MM.1S (cell line): ENCODE measurements at regions not wholly inside any gene's neighbourhood (a gene's known extent, or its start where the extent isn't known, plus 50 kb on each side); places are given as distances from the start of the nearest gene placed in this dataset.

Source experiments
- CTCF ChIP-seq: fragments of 300-600 bp; sonication (generic); IDR thresholded peaks from 2 replicates; pipeline ENCODE4 v1.5.1; 2016; ENCODE audit warnings: antibody characterized with exemption, low read length, mixed read lengths
- EZH2 ChIP-seq: fragments of 300-600 bp; sonication (generic); optimal IDR thresholded peaks from 2 replicates; pipeline ENCODE3; 2017; ENCODE audit warnings: low read depth, mild to moderate bottlenecking, antibody characterized with exemption, low read length, mixed read lengths
- EZH2phosphoT487 ChIP-seq: fragments of 300-600 bp; sonication (generic); IDR thresholded peaks from 2 replicates; pipeline ENCODE4 v1.6.1; 2018; ENCODE audit warnings: antibody characterized with exemption, low read length

- TF ChIP-seq CTCF, result no peak
- no peak for TF ChIP-seq EZH2phosphoT487
- TF ChIP-seq EZH2, result no peak
Observed at GRCh38 chr18:73881396-73881917, 266.2 kb downstream of the FBXO15 start.
